Gastroesophageal sphincter (tissue), 3 donors: ENCODE measurements at regions not wholly inside any gene's neighbourhood (a gene's known extent, or its start where the extent isn't known, plus 50 kb on each side); places are given as distances from the start of the nearest gene placed in this dataset.

ENCODE experiments used
- CTCF ChIP-seq, 4 experiments: fragments of 200-600 bp in 2 of 4; fragments of 450-650 bp in 2 of 4; sonication (generic) in 1 of 4; IDR thresholded peaks; one replicate each; pipeline ENCODE4 v1.5.1; 2017 to 2019; ENCODE audit warnings: antibody characterized with exemption in 4 of 4, mild to moderate bottlenecking in 2 of 4, moderate library complexity in 2 of 4
- EP300 ChIP-seq: sonication (generic); formaldehyde crosslinking; IDR thresholded peaks from one replicate; pipeline ENCODE4 v1.6.1; 2017; ENCODE audit warnings: antibody characterized with exemption, mild to moderate bottlenecking

- TF ChIP-seq CTCF (IDR thresholded peaks at IDR 0.05) (no peak), EP300 (no peak)
These were observed 493.1 kb downstream of the DNAJB9 start for GRCh38 chr7:109062798-109063197.
